Sigmoid colon (tissue), 6 donors: ENCODE measurements at regions not wholly inside any gene's neighbourhood (a gene's known extent, or its start where the extent isn't known, plus 50 kb on each side); places are given as distances from the start of the nearest gene placed in this dataset.

Experiments used
- DNase-seq: peaks from one replicate; pipeline ENCODE4 v3.0.0-alpha.2; 2019
- H3K27ac ChIP-seq, 4 donors: fragments of 200-600 bp; sonication (generic); one replicate each; pipeline ENCODE4 v1.5.1; 2016 to 2019; ENCODE audit warnings: mild to moderate bottlenecking in 1 of 4
- H3K27me3 ChIP-seq, 3 donors: fragments of 200-600 bp; sonication (generic); one replicate each; pipeline ENCODE4 v1.5.1; 2019; ENCODE audit warnings: mild to moderate bottlenecking in 1 of 3
- H3K36me3 ChIP-seq, 4 donors: fragments of 200-600 bp; sonication (generic); one replicate each; pipeline ENCODE4 v1.5.1; 2016 to 2019
- H3K4me1 ChIP-seq, 4 donors: fragments of 200-600 bp; sonication (generic); one replicate each; pipeline ENCODE4 v1.5.1; 2017 to 2019
- H3K4me3 ChIP-seq, 4 donors: fragments of 200-600 bp; sonication (generic); one replicate each; pipeline ENCODE4 v1.5.1; 2017 to 2019; ENCODE audit warnings: mild to moderate bottlenecking in 2 of 4, moderate library complexity in 1 of 4
- H3K9me3 ChIP-seq, 4 donors: fragments of 200-600 bp in 3 of 4; sonication (generic) in 3 of 4; one replicate each; pipeline versions ENCODE4 v1.5.1 to v1.6.1; 2013 to 2019
- CTCF ChIP-seq, 4 experiments: fragments of 450-650 bp in 3 of 4; fragments of 200-600 bp in 1 of 4; IDR thresholded peaks; one replicate each; pipeline ENCODE4 v1.5.1; 2016 to 2019; ENCODE audit warnings: antibody characterized with exemption in 4 of 4, mild to moderate bottlenecking in 3 of 4, moderate library complexity in 2 of 4
- EP300 ChIP-seq, 4 donors: sonication (generic); formaldehyde crosslinking; IDR thresholded peaks; one replicate each; pipeline ENCODE4 v1.6.1; 2017; ENCODE audit warnings: antibody characterized with exemption in 4 of 4
- POLR2A ChIP-seq, 2 donors: fragments of 450-650 bp; IDR thresholded peaks; one replicate each; pipeline ENCODE4 v1.6.1; 2016; ENCODE audit warnings: antibody characterized with exemption in 2 of 2, mild to moderate bottlenecking in 2 of 2, moderate library complexity in 2 of 2
- POLR2AphosphoS5 ChIP-seq, 4 donors: sonication (generic); formaldehyde crosslinking; IDR thresholded peaks; one replicate each; pipeline ENCODE4 v1.6.1; 2017; ENCODE audit warnings: antibody characterized with exemption in 4 of 4
- WGBS, 2 donors: extraction: QIAGEN DNeasy Blood & Tissue Kit; methylation state at CpG; one replicate each; pipeline ENCODE4 v1.1.7; 2013; 5-methylcytosine and 5-hydroxymethylcytosine counted together
- intact Hi-C: fragments of 100-400 bp; cut with DNase I; formaldehyde crosslinking; loops from one replicate; pipeline ENCODE4 v1.15.1; 2023
- donor health status: healthy with polysubstance abuse.
- donor health status: healthy.

GRCh38 chr4:181677621-181678020 lies 565.6 kb upstream of the TENM3 start:
- TF ChIP-seq CTCF (IDR thresholded peaks at IDR 0.05) (no peak), EP300 (IDR thresholded peaks at IDR 0.05) (no peak), POLR2A (IDR thresholded peaks at IDR 0.05) (no peak), POLR2AphosphoS5 (IDR thresholded peaks at IDR 0.05) (no peak)
- no peak overlapping the region for H3K4me3 ChIP-seq
- no peak overlapping the region for H3K27ac ChIP-seq
- no peak for DNase-seq
- no peaks in the 10 kb centered on the region for H3K36me3 ChIP-seq
- no peaks in the 10 kb centered on the region for H3K4me1 ChIP-seq
- intact Hi-C loops = no loop called here
- no peaks in the 10 kb centered on the region for H3K27me3 ChIP-seq
- H3K9me3 ChIP-seq = no peaks in the 10 kb centered on the region
- WGBS, 2 donors = 84 to 85% methylated on average over 6 of the region's 6 CpGs

- H3K36me3 ChIP-seq = no peaks in the 10 kb centered on the region
- no peaks in the 10 kb centered on the region for H3K9me3 ChIP-seq
- no peak overlapping the region for H3K4me3 ChIP-seq
- WGBS, 2 donors = 73 to 84% methylated on average over 3 of the region's 3 CpGs
- TF ChIP-seq POLR2A (IDR thresholded peaks at IDR 0.05) (no peak), EP300 (IDR thresholded peaks at IDR 0.05) (no peak), CTCF (IDR thresholded peaks at IDR 0.05) (no peak), POLR2AphosphoS5 (IDR thresholded peaks at IDR 0.05) (no peak)
- H3K27ac ChIP-seq = no peak overlapping the region
- DNase-seq = no peak
- no peaks in the 10 kb centered on the region for H3K4me1 ChIP-seq
- H3K27me3 ChIP-seq = no peaks in the 10 kb centered on the region
- intact Hi-C loops = no loop called here
These were observed 563.4 kb upstream of the TENM3 start for GRCh38 chr4:181679754-181680153.

GRCh38 chr4:181682367-181683047 lies 560.7 kb upstream of the TENM3 start:
- Histone ChIP-seq H3K4me1 (no peaks in the 10 kb centered on the region), H3K4me3 (no peak overlapping the region), H3K36me3 (no peaks in the 10 kb centered on the region), H3K27me3 (no peaks in the 10 kb centered on the region), H3K9me3 (no peaks in the 10 kb centered on the region), H3K27ac (no peak overlapping the region)
- intact Hi-C loops = no loop called here
- TF ChIP-seq POLR2A (IDR thresholded peaks at IDR 0.05) (no peak), POLR2AphosphoS5 (IDR thresholded peaks at IDR 0.05) (no peak), CTCF (IDR thresholded peaks at IDR 0.05) (no peak), EP300 (IDR thresholded peaks at IDR 0.05) (no peak)
- no peak for DNase-seq
- WGBS, 2 donors = 75 to 84% methylated on average over 3 of the region's 3 CpGs

GRCh38 chr4:181684310-181684709 lies 558.9 kb upstream of the TENM3 start:
- intact Hi-C loops = no loop called here
- no peak for TF ChIP-seq POLR2A (IDR thresholded peaks at IDR 0.05)
- TF ChIP-seq EP300 (IDR thresholded peaks at IDR 0.05) = no peak
- no peak for TF ChIP-seq POLR2AphosphoS5 (IDR thresholded peaks at IDR 0.05)
- TF ChIP-seq CTCF (IDR thresholded peaks at IDR 0.05) = no peak
- no peaks in the 10 kb centered on the region for H3K9me3 ChIP-seq

GRCh38 chr4:181685461-181685860 lies 557.7 kb upstream of the TENM3 start:
- H3K4me3 ChIP-seq = no peak overlapping the region
- no peak overlapping the region for H3K27ac ChIP-seq
- H3K9me3 ChIP-seq = no peaks in the 10 kb centered on the region
- H3K27me3 ChIP-seq = no peaks in the 10 kb centered on the region
- DNase-seq = no peak
- TF ChIP-seq EP300 (IDR thresholded peaks at IDR 0.05) (no peak), POLR2AphosphoS5 (IDR thresholded peaks at IDR 0.05) (no peak), CTCF (IDR thresholded peaks at IDR 0.05) (no peak), POLR2A (IDR thresholded peaks at IDR 0.05) (no peak)
- H3K36me3 ChIP-seq = no peaks in the 10 kb centered on the region
- no peaks in the 10 kb centered on the region for H3K4me1 ChIP-seq
- intact Hi-C loops = no loop called here
- 77 to 80% methylated on average over 2 of the region's 2 CpGs for WGBS, 2 donors

More at GRCh38 chr4:181684310-181684709, 558.9 kb upstream of the TENM3 start:
- H3K4me3 ChIP-seq = no peak overlapping the region
- no peaks in the 10 kb centered on the region for H3K4me1 ChIP-seq
- H3K36me3 ChIP-seq = no peaks in the 10 kb centered on the region
- H3K27ac ChIP-seq = no peak overlapping the region
- H3K27me3 ChIP-seq = no peaks in the 10 kb centered on the region
- WGBS, 2 donors = 82 to 88% methylated on average over 2 of the region's 2 CpGs
- DNase-seq = no peak
